ENCODE measurements at regions not wholly inside any gene's neighbourhood (a gene's known extent, or its start where the extent isn't known, plus 50 kb on each side); places are given as distances from the start of the nearest gene placed in this dataset.

DNA sequence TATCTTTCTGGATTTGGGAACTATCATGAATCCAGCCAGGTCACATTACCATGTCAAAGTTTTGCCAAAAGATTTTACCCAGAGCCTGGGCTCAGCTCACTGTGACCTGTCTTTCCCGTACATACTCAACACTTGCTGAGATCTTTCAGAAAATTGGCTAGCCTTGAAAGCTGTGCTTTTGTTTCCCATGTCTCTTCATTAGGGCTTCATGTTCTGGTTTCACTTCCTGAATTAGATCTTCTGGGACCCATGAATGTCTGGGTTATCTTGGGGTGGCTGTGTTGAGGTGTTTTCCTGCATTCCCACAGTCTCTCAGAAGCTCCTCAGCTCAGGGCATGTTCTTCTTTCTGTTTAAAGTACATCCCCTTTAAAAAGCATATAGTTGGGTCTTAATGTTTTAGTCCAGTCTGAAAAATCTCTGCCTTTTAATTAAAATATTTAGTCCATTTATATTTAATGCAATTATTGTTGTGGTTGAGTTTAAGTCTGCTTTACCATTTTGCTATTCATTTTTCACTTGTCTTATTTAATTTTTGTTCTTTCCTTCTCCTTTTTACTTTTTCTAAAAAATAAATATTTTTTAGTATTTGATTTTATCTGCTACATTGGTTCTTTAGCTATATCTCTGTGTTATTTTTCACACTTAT lies 242.7 kb downstream of the VRK1 start:
- no peaks in the 10 kb centered on the region for H3K79me2 ChIP-seq (ENCODE audit: control insufficient read depth, insufficient read depth, low read length)
- no peak overlapping the region for H3K27ac ChIP-seq (ENCODE audit: insufficient read depth, low read depth, low read length)
- FAIRE-seq (no peak), DNase-seq (ENCODE audit: low read depth, low spot score) (no peak)
- H4K20me1 ChIP-seq (replicated peaks; ENCODE audit: control insufficient read depth, extremely low read depth, insufficient read depth, low read length), result no peaks in the 10 kb centered on the region
- H3K4me1 ChIP-seq (ENCODE audit: control insufficient read depth, extremely low read depth, insufficient read depth, low read length), result no peaks in the 10 kb centered on the region
- H3K4me3 ChIP-seq (replicated peaks in 1 of 3; ENCODE audit: insufficient read depth in 1 of 3, low read depth in 1 of 3, low read length in 3 of 3), result no peak overlapping the region
- H3K36me3 ChIP-seq (ENCODE audit: control insufficient read depth in 2 of 2, extremely low read depth in 1 of 2, insufficient read depth in 2 of 2, low read length in 2 of 2), result no peaks in the 10 kb centered on the region
- POLR2A ChIA-PET, result no interaction called here
- H3K9me1 ChIP-seq (replicated peaks; ENCODE audit: control insufficient read depth, extremely low read depth, insufficient read depth, low read length), result no peaks in the 10 kb centered on the region
- H2AFZ ChIP-seq (ENCODE audit: low read depth, low read length), result no peak overlapping the region
- TF ChIP-seq, protein P1, sequence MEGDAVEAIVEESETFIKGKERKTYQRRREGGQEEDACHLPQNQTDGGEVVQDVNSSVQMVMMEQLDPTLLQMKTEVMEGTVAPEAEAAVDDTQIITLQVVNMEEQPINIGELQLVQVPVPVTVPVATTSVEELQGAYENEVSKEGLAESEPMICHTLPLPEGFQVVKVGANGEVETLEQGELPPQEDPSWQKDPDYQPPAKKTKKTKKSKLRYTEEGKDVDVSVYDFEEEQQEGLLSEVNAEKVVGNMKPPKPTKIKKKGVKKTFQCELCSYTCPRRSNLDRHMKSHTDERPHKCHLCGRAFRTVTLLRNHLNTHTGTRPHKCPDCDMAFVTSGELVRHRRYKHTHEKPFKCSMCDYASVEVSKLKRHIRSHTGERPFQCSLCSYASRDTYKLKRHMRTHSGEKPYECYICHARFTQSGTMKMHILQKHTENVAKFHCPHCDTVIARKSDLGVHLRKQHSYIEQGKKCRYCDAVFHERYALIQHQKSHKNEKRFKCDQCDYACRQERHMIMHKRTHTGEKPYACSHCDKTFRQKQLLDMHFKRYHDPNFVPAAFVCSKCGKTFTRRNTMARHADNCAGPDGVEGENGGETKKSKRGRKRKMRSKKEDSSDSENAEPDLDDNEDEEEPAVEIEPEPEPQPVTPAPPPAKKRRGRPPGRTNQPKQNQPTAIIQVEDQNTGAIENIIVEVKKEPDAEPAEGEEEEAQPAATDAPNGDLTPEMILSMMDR (IDR thresholded peaks at IDR 0.05; ENCODE audit: extremely low read depth in 1 of 2, insufficient read depth in 1 of 2, low read depth in 1 of 2, low read length in 2 of 2), result no peak
- no peak for TF ChIP-seq GATA2 (IDR thresholded peaks at IDR 0.05; ENCODE audit: insufficient read depth, insufficient read length, low read depth, low read length)
- TF ChIP-seq FOS (IDR thresholded peaks at IDR 0.05; ENCODE audit: borderline replicate concordance, insufficient read depth, low read length), result no peak
- TF ChIP-seq EZH2 (IDR thresholded peaks at IDR 0.05; ENCODE audit: borderline replicate concordance, low read depth, low read length, severe bottlenecking), result no peak
- TF ChIP-seq, protein P2, sequence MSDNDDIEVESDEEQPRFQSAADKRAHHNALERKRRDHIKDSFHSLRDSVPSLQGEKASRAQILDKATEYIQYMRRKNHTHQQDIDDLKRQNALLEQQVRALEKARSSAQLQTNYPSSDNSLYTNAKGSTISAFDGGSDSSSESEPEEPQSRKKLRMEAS (IDR thresholded peaks at IDR 0.05; ENCODE audit: insufficient read depth, insufficient read length), result no peak
- TF ChIP-seq POLR2AphosphoS5 (IDR thresholded peaks at IDR 0.05; ENCODE audit: insufficient read depth, low read depth, low read length), result no peak
- TF ChIP-seq MYC (IDR thresholded peaks at IDR 0.05; ENCODE audit: low read depth, low read length), result no peak
- no peak for TF ChIP-seq POLR2A (IDR thresholded peaks at IDR 0.05; ENCODE audit: low read depth, low read length)
- TF ChIP-seq JUN (IDR thresholded peaks at IDR 0.05; ENCODE audit: borderline replicate concordance, insufficient read depth, insufficient read length, low read depth), result no peak
- no peak overlapping the region for H3K9ac ChIP-seq (replicated peaks; ENCODE audit: extremely low read depth, insufficient read depth, low read length)
- dilution Hi-C loops (cut with MboI; ENCODE audit: extremely low pct_ligation_motif_present, low sequenced_read_pairs) (no loop called here), intact Hi-C loops (cut with micrococcal nuclease) (no loop called here)
- H3K4me2 ChIP-seq (ENCODE audit: insufficient read depth, low read length), result no peak overlapping the region
- H3K9me3 ChIP-seq (replicated peaks; ENCODE audit: control insufficient read depth, insufficient read depth, low read length), result no peaks in the 10 kb centered on the region
- no peaks in the 10 kb centered on the region for H3K27me3 ChIP-seq (ENCODE audit: control insufficient read depth in 2 of 2, insufficient read depth in 2 of 2, low read length in 2 of 2)
- no TSS peak for BruUV-seq (replicated peaks)
- CTCF ChIA-PET, result no interaction called here
